Fibroblast of skin of right biceps (primary cell): ENCODE measurements at regions not wholly inside any gene's neighbourhood (a gene's known extent, or its start where the extent isn't known, plus 50 kb on each side); places are given as distances from the start of the nearest gene placed in this dataset.
A peak's percentile ranks its signal among the peaks of the same experiment; 100 is the strongest.
"Not testable (repeated sequence)": the region's sequence is repeated elsewhere in the genome, so short reads cannot be mapped to it uniquely, and the experiment has no call there.

ENCODE experiments used
- DNase-seq: peaks from one replicate; pipeline ENCODE4 v3.0.0-alpha.2; 2013

DNA sequence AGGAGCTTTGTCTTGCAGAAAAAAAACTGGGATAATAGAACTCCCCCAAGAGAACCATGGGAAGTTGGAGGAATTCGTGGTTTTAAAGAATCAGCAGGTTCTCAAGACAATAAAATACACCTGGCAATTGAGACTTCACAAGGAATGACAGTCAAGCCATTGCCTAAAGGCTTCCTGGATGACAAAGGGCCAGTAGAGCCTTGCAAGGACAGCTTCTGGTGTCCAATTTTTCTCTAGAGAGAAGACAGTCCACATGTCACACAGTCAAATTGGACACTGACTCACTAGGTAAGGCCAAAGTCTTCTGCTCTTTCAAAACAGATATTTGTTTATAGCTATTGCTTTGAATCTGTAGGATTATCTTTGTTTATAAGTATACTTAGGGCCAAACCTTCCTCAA lies 80.3 kb upstream of the BMP5 start:
- DNase-seq, result no peak

GRCh38 chr6:55954436-55954835 lies 79.0 kb upstream of the BMP5 start:
- DNase-seq, result no peak

- peak; percentile 40 for DNase-seq
Measured at GRCh38 chr6:55953335-55953734, 77.9 kb upstream of the BMP5 start.

DNA sequence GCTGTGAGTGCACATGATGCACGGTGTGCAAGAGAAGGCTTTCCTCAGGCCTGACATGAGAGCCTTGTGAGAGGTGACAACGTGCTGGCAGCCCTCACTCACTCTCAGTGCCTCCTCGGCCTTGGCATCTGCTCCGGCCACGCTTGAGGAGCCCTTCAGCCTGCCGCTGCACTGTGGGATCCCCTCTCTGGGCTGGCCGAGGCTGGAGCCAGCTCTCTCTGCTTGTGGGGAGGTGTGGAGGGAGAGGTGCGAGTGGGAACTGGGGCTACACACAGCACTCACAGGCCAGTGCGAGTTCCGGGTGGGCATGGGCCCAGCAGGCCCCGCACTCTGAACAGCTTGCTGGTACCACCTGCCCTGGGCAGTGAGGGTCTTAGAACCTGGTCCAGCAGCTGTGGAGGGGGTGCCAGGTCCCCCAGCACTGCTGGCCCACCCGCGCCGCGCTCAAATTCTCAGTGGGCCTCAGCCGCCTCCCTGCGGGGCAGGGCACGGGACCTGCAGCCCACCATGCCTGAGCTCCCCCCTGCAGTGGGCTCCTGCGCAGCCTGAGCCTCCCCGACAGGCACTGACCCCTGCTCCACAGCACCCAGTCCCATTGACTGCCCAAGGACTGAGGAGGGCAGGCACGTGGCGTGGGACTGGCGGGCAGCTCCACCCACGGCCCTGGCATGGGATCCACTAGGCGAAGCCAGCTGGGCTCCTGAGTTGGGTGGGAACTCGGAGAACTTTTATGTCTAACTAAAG lies 74.9 kb upstream of the BMP5 start:
- DNase-seq, result no peak

- DNase-seq, result peak; percentile 56
Measured at GRCh38 chr6:55943329-55943728, 67.9 kb upstream of the BMP5 start.

DNA sequence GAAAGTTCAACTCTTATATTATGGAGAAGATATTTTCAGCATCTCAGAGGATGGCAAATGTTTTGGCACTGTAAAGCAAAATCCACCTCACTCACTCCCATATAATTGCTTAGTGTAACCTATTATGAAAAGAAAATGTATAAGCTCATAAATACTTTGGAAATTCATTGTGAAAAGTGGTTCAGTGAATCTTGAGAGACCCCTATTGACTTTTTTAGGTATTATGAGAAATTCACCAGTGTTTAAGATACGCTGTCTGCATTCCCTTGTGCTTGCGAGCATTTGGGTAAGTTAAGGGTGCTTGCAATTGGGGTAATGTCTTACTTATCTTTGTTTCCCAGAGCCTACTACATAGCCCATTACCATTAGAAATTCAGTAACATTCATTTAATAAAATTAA lies 66.3 kb upstream of the BMP5 start:
- DNase-seq, result no peak

DNA sequence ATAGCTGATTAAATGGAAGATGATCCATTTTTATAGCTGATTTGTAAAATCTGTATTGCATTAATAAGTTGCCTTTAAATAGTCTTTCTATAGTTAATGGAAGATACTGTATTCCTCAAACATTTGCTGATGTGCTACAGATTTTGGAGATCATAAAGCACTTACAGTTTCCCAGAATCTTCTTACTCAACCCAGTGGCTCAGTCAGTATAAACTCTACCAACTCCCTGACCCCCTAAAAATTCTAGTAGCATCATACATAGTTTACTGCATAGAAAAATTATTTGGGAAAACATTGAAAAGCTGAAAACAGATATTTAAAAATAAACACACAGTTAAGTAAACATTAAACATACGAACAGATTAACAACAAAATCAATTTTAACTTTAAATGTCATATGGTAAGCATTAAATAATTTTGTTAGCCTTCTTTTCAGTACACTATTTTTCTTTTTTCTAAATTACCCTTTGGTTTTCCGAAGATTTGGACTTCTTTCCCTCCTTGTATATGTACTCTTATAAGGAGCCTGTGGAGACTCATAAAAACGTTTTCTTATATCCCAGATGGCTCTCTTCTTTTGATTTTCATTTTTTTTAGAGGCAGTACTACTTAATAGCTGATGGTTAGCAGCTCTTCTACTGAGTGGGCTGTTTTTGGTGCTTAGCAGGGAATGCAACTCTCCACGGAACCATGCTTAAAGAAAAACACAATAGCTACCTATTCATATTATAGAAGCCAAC lies 62.7 kb upstream of the BMP5 start:
- no peak for DNase-seq

DNA sequence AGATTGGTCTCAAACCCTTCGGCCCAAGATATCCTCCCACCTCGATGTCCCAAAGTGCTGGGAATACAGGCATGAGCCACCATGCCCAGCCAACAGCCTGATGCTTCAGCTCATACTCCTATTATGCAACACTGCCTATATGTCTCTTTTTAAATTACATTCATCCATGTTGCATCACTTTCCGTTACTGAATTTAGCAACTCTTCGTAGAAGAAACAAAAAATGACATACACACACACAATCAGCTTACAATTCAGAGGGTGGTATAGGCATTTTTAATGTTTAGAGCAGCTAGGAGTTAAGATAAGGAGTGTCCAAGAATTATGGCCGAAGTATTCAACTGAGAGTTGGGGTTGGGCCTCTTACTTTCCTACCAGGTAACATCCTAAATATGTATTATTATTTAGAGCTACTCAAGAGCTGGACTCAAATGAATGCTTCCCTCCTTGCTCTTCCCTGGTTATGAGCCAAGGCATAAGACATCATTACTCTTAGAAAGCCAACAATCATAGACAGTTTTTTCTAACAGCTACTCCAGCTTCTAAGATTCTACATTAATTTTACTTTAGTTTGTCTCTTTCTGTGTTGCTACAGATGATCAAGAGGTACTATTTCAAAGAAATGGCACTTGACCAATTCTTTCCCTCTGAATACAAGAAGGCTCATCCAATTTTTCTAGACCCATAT lies 62.0 kb upstream of the BMP5 start:
- DNase-seq, result no peak

DNA sequence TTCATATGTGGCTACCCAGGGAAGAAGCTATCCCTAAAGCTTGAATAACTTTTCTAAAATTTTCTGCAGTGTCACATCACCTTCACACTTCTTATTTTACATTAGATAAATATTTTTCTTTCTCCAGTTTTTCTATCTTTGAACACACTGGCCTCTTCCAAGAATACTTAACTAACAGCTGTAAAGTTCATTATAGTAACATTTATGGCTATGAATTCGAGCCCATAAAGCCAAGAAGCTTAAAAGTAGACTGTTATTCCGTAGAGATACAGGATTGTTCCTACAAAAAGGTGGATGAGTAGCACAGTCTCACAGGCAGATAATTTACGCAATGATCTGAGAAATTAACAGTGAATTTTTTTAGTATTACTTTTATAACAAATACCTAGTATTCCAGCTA lies 55.7 kb upstream of the BMP5 start:
- no peak for DNase-seq

- DNase-seq, result not testable (repeated sequence)
Measured at GRCh38 chr6:55927713-55928112, 52.3 kb upstream of the BMP5 start.

DNA sequence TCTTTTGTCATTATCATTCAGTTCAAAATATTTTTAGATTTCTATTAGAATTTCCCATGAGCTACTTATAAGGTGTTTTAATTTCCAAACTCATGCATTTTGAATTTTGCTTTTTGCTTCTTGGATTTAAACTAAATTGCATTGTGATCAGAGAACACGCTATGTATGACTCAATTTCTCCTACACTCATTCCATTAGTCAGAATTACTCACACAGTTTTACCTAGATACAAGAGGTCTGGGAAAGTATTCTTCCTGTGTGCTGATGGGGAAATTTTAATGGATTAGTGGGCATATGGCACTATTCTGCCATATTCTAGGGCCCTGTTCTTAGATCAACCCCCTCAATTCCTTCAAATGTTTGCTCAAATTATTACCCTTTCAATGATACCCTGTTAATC lies 49.9 kb upstream of the BMP5 start:
- DNase-seq, result peak; percentile 79
